Neuron (in vitro differentiated cells): ENCODE measurements at regions not wholly inside any gene's neighbourhood (a gene's known extent, or its start where the extent isn't known, plus 50 kb on each side); places are given as distances from the start of the nearest gene placed in this dataset.
"Not testable (repeated sequence)": the region's sequence is repeated elsewhere in the genome, so short reads cannot be mapped to it uniquely, and the experiment has no call there.

ENCODE experiments used
- H2AFZ ChIP-seq: one replicate; pipeline ENCODE4 v1.6.1; 2013; ENCODE audit warnings: low read depth, mild to moderate bottlenecking, inconsistent platforms, low read length, moderate library complexity
- H3K27me3 ChIP-seq: one replicate; pipeline ENCODE4 v1.6.1; 2013; ENCODE audit warnings: low read length; ENCODE audit not compliant: insufficient read depth
- H3K36me3 ChIP-seq: one replicate; pipeline ENCODE4 v1.6.1; 2013; ENCODE audit warnings: low read length; ENCODE audit not compliant: insufficient read depth
- H3K4me1 ChIP-seq: one replicate; pipeline ENCODE4 v1.6.1; 2013; ENCODE audit warnings: low read length; ENCODE audit not compliant: insufficient read depth
- H3K4me3 ChIP-seq: 2 replicates; pipeline ENCODE4 v1.5.1; 2013; ENCODE audit warnings: mild to moderate bottlenecking, low read length, moderate library complexity
- H3K9me3 ChIP-seq: one replicate; pipeline ENCODE4 v1.6.1; 2013; ENCODE audit warnings: low read length

DNA sequence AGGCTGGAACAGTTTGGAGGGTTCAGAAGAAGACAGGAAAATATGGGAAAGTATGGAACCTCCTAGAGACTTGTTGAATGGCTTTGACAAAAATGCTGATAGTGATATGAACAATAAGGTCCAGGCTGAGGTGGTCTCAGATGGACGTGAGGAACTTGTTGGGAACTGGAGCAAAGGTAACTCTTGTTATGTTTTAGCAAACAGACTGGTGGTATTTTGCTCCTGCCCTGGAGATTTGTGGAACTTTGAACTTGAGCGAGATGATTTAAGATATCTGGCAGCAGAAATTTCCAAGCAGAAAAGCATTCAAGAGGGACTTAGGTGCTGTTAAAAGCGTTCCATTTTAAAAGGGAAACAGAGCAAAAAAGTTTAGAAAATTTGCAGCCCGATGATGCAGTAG is 682.3 kb upstream of the TBX3 start:
- not testable (repeated sequence) for H3K4me3 ChIP-seq, H2AFZ ChIP-seq, H3K36me3 ChIP-seq, H3K27me3 ChIP-seq, H3K9me3 ChIP-seq, H3K4me1 ChIP-seq

DNA sequence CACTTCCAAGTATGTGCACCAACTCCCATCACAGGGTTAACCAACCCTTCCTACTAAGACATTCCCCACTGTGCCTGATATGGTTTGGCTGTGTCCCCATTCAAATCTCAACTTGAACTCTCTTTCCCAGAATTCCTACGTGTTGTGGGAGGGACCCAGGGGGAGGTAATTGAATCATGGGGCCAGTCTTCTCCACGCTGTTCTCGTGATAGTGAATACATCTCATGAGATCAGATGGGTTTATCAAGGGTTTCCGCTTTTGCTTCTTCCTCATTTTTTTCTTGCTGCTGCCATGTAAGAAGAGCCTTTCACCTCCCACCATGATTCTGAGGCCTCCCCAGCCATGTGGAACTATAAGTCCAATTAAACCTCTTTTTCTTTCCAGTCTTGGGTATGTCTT is 681.8 kb upstream of the TBX3 start:
- H3K27me3 ChIP-seq, H3K9me3 ChIP-seq, H3K36me3 ChIP-seq, H3K4me3 ChIP-seq, H3K4me1 ChIP-seq, H2AFZ ChIP-seq: not testable (repeated sequence)

GRCh38 chr12:115364921-115365320 is 680.9 kb upstream of the TBX3 start:
- H3K4me3 ChIP-seq = no peak overlapping the region
- H3K36me3 ChIP-seq = no peaks in the 10 kb centered on the region
- no peaks in the 10 kb centered on the region for H3K27me3 ChIP-seq
- no peaks in the 10 kb centered on the region for H3K9me3 ChIP-seq
- no peaks in the 10 kb centered on the region for H3K4me1 ChIP-seq
- no peak overlapping the region for H2AFZ ChIP-seq

DNA sequence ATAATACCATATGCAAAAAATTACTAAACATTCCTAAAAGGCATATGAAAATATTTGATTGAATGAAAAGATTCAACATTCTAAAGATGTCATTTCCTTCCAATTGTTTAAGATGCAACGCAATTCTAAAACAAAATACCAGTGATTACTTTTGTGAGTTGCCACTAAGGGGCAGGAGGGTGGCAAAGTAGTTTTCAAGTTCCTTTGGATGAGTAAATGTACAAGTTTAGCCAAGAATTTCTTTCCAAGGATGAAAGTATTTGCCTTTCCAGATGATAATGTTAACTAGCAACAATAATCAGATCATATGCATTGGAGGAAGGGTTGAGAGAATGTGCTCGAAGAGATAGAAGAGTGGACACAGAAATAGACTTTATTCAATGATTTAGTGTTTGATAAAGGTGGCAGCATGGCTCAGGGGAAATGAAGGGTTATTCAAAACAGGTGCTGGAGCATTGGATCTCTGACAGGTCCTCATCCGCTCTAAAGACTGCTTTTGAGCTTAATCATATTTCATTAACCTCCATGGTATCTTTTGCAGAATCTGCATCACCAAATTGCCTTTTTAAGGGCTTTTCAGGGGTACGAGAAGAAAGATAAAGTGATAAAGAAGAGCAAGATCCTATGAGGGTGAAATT is 678.5 kb upstream of the TBX3 start:
- no peak overlapping the region for H2AFZ ChIP-seq
- H3K9me3 ChIP-seq = no peaks in the 10 kb centered on the region

DNA sequence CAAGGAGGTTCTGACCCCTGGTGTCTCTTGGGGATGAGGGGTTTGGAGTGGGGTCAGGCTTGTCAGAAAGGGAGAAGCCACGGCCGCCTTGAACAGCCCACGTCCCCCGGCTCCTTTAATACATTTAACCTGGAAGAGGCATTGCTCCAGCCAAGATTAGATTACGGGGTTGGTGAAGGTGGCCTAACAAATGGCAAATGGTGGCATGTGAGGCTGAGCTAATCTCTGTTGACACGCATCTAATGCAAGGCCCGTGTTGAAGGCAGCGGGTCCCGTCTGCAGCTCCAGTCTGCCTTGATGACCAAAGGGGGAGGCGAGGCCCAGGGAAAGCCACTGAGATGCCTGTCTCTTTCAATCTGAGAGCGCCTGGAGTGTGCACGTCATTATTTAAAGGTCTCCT is 673.7 kb upstream of the TBX3 start:
- Histone ChIP-seq H2AFZ (no peak overlapping the region), H3K9me3 (no peaks in the 10 kb centered on the region), H3K4me3 (no peak overlapping the region), H3K27me3 (no peaks in the 10 kb centered on the region), H3K36me3 (no peaks in the 10 kb centered on the region), H3K4me1 (no peaks in the 10 kb centered on the region)

More for the DNA sequence above, 678.5 kb upstream of the TBX3 start:
- no peaks in the 10 kb centered on the region for H3K4me1 ChIP-seq
- H3K36me3 ChIP-seq = no peaks in the 10 kb centered on the region
- no peak overlapping the region for H3K4me3 ChIP-seq
- H3K27me3 ChIP-seq = no peaks in the 10 kb centered on the region

- Histone ChIP-seq H3K9me3 (no peaks in the 10 kb centered on the region), H3K27me3 (no peaks in the 10 kb centered on the region), H3K36me3 (no peaks in the 10 kb centered on the region), H3K4me1 (no peaks in the 10 kb centered on the region), H2AFZ (no peak overlapping the region), H3K4me3 (no peak overlapping the region)
These were observed 671.3 kb upstream of the TBX3 start for GRCh38 chr12:115355301-115355700.

DNA sequence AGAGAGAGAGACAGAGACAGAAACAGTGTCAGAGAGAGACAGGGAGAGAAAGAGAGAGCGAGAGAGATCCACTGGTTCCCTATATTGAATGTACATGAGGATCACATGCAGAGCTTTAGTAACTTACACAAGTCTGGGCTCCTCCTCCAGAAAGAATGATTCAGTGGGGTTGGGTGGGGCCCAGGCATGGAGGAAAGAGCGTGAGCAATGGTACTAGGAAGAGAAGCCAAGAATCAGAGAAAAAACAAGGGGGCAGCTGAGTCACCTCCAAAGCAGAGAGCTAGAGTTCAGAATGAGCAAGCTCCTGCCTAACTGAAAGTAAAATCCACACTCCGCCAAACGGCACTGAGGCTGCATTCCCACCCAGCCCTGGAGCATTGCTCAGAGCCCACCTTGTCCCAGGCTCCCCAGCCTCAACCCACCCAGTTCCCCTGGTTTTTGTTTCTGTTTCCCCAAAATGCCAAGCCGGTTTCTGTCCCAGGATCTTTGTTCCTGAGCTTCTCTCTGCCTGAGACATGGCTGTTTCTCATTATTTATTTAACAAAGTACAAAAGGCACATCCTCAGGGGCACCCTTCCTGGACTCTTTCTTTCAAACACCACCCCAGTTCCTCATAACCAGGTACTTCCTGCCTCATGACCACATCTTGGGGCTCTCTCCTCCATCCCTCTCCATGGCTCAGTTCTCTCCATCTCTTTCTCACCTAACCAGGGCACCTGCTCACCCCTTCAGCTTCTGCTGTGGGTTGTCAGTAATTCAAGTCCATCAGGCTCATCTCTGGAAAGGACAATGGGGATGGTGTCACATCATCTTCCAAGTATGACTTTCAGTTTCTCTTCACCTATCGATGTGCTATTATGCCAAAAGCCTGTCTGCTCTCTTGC is 670.3 kb upstream of the TBX3 start:
- no peak overlapping the region for H3K4me3 ChIP-seq
- H3K27me3 ChIP-seq = no peaks in the 10 kb centered on the region
- H3K4me1 ChIP-seq = no peaks in the 10 kb centered on the region
- H3K36me3 ChIP-seq = no peaks in the 10 kb centered on the region
- no peaks in the 10 kb centered on the region for H3K9me3 ChIP-seq
- H2AFZ ChIP-seq = no peak overlapping the region

DNA sequence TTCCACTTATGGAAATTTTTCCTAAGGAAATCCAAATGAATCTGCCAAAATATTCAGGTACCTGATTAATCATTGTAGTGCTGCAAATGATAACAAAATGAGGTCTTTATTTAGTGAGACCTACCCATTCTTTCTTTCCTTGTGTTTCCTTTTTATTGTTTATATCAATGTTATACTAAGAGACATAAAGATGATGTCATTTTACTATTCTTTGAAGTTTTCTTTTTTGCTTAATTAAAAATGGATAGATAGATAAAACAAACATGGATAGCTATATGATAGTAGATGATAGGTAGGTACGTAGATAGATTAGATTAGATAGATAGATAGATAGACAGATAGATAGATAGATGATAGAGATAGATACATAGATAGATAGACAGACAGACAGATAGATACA is 669.5 kb upstream of the TBX3 start:
- Histone ChIP-seq H3K9me3 (no peaks in the 10 kb centered on the region), H3K36me3 (no peaks in the 10 kb centered on the region), H3K4me3 (no peak overlapping the region), H2AFZ (no peak overlapping the region), H3K4me1 (no peaks in the 10 kb centered on the region), H3K27me3 (no peaks in the 10 kb centered on the region)

- no peaks in the 10 kb centered on the region for H3K36me3 ChIP-seq
- no peak overlapping the region for H2AFZ ChIP-seq
These were observed 667.6 kb upstream of the TBX3 start for GRCh38 chr12:115351514-115352077.

GRCh38 chr12:115349711-115350110 is 665.7 kb upstream of the TBX3 start:
- H3K9me3 ChIP-seq = no peaks in the 10 kb centered on the region
- no peaks in the 10 kb centered on the region for H3K4me1 ChIP-seq

More at GRCh38 chr12:115351514-115352077, 667.6 kb upstream of the TBX3 start:
- Histone ChIP-seq H3K9me3 (no peaks in the 10 kb centered on the region), H3K4me3 (no peak overlapping the region), H3K4me1 (no peaks in the 10 kb centered on the region), H3K27me3 (no peaks in the 10 kb centered on the region)

DNA sequence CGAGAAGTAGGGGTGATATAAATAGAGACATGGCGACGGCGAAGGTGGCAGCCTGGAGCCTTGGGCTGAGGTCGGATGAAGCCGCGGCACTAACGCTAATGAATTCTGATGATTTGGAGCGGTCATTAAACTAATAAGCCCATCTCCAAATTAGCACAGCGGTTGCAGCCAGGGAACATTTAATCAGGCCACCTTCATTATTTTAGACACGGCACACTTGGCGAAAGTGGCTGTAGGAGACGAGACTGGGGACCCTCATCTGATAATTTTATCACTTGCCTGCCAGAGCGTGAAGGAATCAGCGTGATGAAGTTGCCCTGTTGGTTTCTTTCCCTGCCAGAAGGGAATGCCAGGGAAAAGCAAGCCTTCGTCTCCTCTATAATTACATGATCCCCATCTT is 664.3 kb upstream of the TBX3 start:
- no peak overlapping the region for H2AFZ ChIP-seq
- H3K36me3 ChIP-seq = no peaks in the 10 kb centered on the region
- H3K27me3 ChIP-seq = no peaks in the 10 kb centered on the region
- H3K9me3 ChIP-seq = no peaks in the 10 kb centered on the region
- no peaks in the 10 kb centered on the region for H3K4me1 ChIP-seq
- H3K4me3 ChIP-seq = no peak overlapping the region

More at GRCh38 chr12:115349711-115350110, 665.7 kb upstream of the TBX3 start:
- H3K4me3 ChIP-seq = no peak overlapping the region
- no peaks in the 10 kb centered on the region for H3K27me3 ChIP-seq
- no peaks in the 10 kb centered on the region for H3K36me3 ChIP-seq
- no peak overlapping the region for H2AFZ ChIP-seq

DNA sequence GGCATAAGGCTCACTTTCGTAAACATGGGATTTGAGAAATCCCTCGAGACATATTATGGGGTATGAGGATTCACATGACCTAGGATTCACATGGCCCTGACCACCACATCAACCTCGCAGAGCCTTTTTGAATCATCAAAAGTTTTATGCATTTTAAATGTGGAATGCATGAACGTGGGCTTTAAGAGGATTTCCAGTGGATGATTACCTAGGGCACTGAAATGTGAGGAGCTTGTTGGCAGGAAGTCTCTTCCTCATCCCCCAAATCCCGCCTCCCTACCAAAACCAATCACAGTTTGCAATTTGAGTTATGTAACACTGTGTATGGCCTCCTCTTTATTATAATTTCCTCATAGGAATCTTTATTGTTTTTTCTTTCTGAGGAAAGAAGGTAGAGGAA is 659.6 kb upstream of the TBX3 start:
- Histone ChIP-seq H2AFZ (no peak overlapping the region), H3K36me3 (no peaks in the 10 kb centered on the region), H3K4me3 (no peak overlapping the region), H3K9me3 (no peaks in the 10 kb centered on the region), H3K27me3 (no peaks in the 10 kb centered on the region), H3K4me1 (no peaks in the 10 kb centered on the region)

DNA sequence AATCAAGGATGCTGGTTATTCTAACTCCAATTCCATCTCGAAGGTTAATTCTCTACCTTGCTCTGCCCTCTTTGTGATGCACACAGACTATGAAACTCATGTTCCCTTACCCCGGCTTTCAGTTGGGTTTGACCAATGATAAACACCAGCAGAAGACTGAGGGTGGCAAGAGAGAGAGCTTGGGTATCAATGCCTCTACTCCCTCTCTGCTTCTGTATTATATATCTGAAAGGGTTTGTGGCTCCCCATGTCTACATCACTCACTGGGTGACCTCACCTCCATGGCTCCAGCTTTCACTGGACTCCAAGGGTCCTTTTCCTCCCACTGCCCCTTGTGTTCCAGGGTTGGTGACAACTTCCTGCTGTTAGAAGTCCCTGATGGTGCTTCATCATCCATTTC is 659.0 kb upstream of the TBX3 start:
- Histone ChIP-seq H3K27me3 (no peaks in the 10 kb centered on the region), H3K4me1 (no peaks in the 10 kb centered on the region), H2AFZ (no peak overlapping the region), H3K4me3 (no peak overlapping the region), H3K9me3 (no peaks in the 10 kb centered on the region), H3K36me3 (no peaks in the 10 kb centered on the region)
